Hematopoietic multipotent progenitor cell (in vitro differentiated cells): ENCODE measurements at regions not wholly inside any gene's neighbourhood (a gene's known extent, or its start where the extent isn't known, plus 50 kb on each side); places are given as distances from the start of the nearest gene placed in this dataset.
"Not testable (repeated sequence)": the region's sequence is repeated elsewhere in the genome, so short reads cannot be mapped to it uniquely, and the experiment has no call there.

ENCODE experiments used
- DNase-seq, 3 donors: peaks; one replicate each; pipeline ENCODE4 v3.0.0-alpha.2; 2011 to 2015; ENCODE audit warnings: low read depth in 2 of 3, low spot score in 2 of 3

- DNase-seq, result no peak
Observed at GRCh38 chr13:60214213-60215055, 50.7 kb upstream of the DIAPH3 start.

- no peak for DNase-seq
Observed at GRCh38 chr13:60220072-60220471, 56.3 kb upstream of the DIAPH3 start.

- DNase-seq, result no peak
Observed at GRCh38 chr13:60221581-60221980, 57.9 kb upstream of the DIAPH3 start.

- DNase-seq, result no peak
Observed at GRCh38 chr13:60226507-60226906, 62.8 kb upstream of the DIAPH3 start.

GRCh38 chr13:60227158-60227557 lies 63.4 kb upstream of the DIAPH3 start:
- DNase-seq, result no peak

- no peak for DNase-seq
Observed at GRCh38 chr13:60229708-60230272, 66.1 kb upstream of the DIAPH3 start.

GRCh38 chr13:60230593-60230992 lies 66.9 kb upstream of the DIAPH3 start:
- DNase-seq, result no peak

GRCh38 chr13:60242043-60242595 lies 78.4 kb upstream of the DIAPH3 start:
- no peak for DNase-seq

- no peak for DNase-seq
Observed at GRCh38 chr13:60244381-60244780, 80.7 kb upstream of the DIAPH3 start.

- not testable (repeated sequence) for DNase-seq
Observed at GRCh38 chr13:60251419-60251818, 87.7 kb upstream of the DIAPH3 start.

GRCh38 chr13:60258349-60258748 lies 94.6 kb upstream of the DIAPH3 start:
- DNase-seq, result no peak

GRCh38 chr13:60260440-60260839 lies 96.7 kb upstream of the DIAPH3 start:
- DNase-seq, result no peak

- no peak for DNase-seq
Observed at GRCh38 chr13:60261432-60262351, 98.0 kb upstream of the DIAPH3 start.

- no peak for DNase-seq
Observed at GRCh38 chr13:60265566-60265965, 101.8 kb upstream of the DIAPH3 start.

GRCh38 chr13:60267498-60268202 lies 103.9 kb upstream of the DIAPH3 start:
- peak in 2 of 3 donors; percentile 34 to 60 for DNase-seq

- DNase-seq, result no peak
Observed at GRCh38 chr13:60268203-60268555, 104.5 kb upstream of the DIAPH3 start.

- DNase-seq, result no peak
Observed at GRCh38 chr13:60273971-60274527, 110.3 kb upstream of the DIAPH3 start.

GRCh38 chr13:60274655-60275054 lies 110.9 kb upstream of the DIAPH3 start:
- DNase-seq, result no peak

- DNase-seq, result no peak
Observed at GRCh38 chr13:60275208-60275607, 111.5 kb upstream of the DIAPH3 start.

- DNase-seq, result not testable (repeated sequence)
Observed at GRCh38 chr13:60280524-60280923, 116.5 kb upstream of the TDRD3 start.
